ENCODE measurements at regions not wholly inside any gene's neighbourhood (a gene's known extent, or its start where the extent isn't known, plus 50 kb on each side); places are given as distances from the start of the nearest gene placed in this dataset.

DNA sequence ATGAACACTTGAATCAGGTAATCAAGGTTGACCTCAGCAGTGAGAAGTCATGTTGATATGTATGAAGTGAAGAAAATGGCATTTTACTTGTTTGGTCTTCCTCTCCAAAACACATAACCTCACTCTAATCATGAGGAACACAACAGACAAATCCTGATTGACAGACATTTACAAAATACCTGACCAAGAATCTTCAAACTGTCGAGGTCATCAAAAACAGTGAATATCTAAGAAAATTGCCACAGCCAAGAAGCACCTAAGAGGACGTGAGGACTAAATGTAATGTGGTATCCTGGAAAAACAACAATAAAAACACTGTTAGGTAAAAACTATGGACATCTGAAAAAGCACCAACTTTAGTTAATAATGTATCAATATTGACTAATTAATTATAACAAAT is 129.5 kb upstream of the MAGEB18 start:
- H3K9me2 ChIP-seq (ENCODE audit: insufficient read depth, low read length): no peaks in the 10 kb centered on the region
- no TSS peak for BruUV-seq (replicated peaks)
- intact Hi-C loops (cut with micrococcal nuclease; ENCODE audit: unreplicated experiment): no loop called here
- H3K79me2 ChIP-seq (ENCODE audit: insufficient read depth, low read depth, low read length): no peaks in the 10 kb centered on the region
- no peak overlapping the region for H2AFZ ChIP-seq (ENCODE audit: low read length)
- ChIA-PET POLR2A (no interaction called here), CTCF (ENCODE audit: unreplicated experiment) (no interaction called here)
- H3K4me1 ChIP-seq (ENCODE audit: insufficient read depth, low read length, poor library complexity, severe bottlenecking): no peaks in the 10 kb centered on the region
- H3K36me3 ChIP-seq (ENCODE audit: insufficient read depth, low read length): no peaks in the 10 kb centered on the region
- H3K27ac ChIP-seq (ENCODE audit: low read depth, low read length, poor library complexity, severe bottlenecking): no peak overlapping the region
- no peak overlapping the region for H3K4me2 ChIP-seq (ENCODE audit: low read length)
- DNase-seq (ENCODE audit: low spot score): no peak
- no peaks in the 10 kb centered on the region for H4K20me1 ChIP-seq (ENCODE audit: insufficient read depth, low read length)
- TF ChIP-seq, protein P1, sequence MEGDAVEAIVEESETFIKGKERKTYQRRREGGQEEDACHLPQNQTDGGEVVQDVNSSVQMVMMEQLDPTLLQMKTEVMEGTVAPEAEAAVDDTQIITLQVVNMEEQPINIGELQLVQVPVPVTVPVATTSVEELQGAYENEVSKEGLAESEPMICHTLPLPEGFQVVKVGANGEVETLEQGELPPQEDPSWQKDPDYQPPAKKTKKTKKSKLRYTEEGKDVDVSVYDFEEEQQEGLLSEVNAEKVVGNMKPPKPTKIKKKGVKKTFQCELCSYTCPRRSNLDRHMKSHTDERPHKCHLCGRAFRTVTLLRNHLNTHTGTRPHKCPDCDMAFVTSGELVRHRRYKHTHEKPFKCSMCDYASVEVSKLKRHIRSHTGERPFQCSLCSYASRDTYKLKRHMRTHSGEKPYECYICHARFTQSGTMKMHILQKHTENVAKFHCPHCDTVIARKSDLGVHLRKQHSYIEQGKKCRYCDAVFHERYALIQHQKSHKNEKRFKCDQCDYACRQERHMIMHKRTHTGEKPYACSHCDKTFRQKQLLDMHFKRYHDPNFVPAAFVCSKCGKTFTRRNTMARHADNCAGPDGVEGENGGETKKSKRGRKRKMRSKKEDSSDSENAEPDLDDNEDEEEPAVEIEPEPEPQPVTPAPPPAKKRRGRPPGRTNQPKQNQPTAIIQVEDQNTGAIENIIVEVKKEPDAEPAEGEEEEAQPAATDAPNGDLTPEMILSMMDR (conservative IDR thresholded peaks at IDR 0.05; ENCODE audit: low read length): no peak
- TF ChIP-seq EZH2phosphoT487 (IDR thresholded peaks at IDR 0.05; ENCODE audit: borderline replicate concordance, low read depth, low read length): no peak
- H3K4me3 ChIP-seq (ENCODE audit: low read depth, low read length, poor library complexity, severe bottlenecking): no peak overlapping the region
- H3K9me3 ChIP-seq (ENCODE audit: low read length): no peaks in the 10 kb centered on the region

DNA sequence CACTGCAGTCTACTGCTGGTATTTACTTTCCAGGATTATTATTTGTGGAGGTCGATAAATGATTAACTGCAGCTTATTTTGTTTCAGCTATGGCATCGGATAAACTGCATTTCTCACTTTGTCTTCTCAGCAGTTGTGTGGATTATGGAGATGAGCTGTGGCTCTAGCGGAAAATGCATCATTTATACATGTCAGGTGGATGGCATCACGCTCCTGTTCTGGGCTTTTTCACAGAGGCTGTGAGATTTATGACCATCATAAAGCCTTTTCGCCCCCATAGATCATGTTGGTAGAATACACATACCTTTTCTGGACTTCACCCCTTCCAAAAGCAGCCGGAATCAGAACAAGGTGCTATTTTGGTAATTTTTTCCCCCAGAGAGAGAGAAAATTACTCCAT is 118.8 kb upstream of the MAGEB18 start:
- no peak for TF ChIP-seq EZH2phosphoT487 (IDR thresholded peaks at IDR 0.05; ENCODE audit: borderline replicate concordance, low read depth, low read length)
- TF ChIP-seq, protein P1 (conservative IDR thresholded peaks at IDR 0.05; ENCODE audit: low read length): no peak
- Histone ChIP-seq H3K9me2 (ENCODE audit: insufficient read depth, low read length) (no peaks in the 10 kb centered on the region), H3K27ac (ENCODE audit: low read depth, low read length, poor library complexity, severe bottlenecking) (no peak overlapping the region), H3K36me3 (ENCODE audit: insufficient read depth, low read length) (no peaks in the 10 kb centered on the region), H3K79me2 (ENCODE audit: insufficient read depth, low read depth, low read length) (no peaks in the 10 kb centered on the region), H3K4me1 (ENCODE audit: insufficient read depth, low read length, poor library complexity, severe bottlenecking) (no peaks in the 10 kb centered on the region), H2AFZ (ENCODE audit: low read length) (no peak overlapping the region), H4K20me1 (ENCODE audit: insufficient read depth, low read length) (no peaks in the 10 kb centered on the region), H3K9me3 (ENCODE audit: low read length) (no peaks in the 10 kb centered on the region), H3K4me3 (ENCODE audit: low read depth, low read length, poor library complexity, severe bottlenecking) (no peak overlapping the region), H3K4me2 (ENCODE audit: low read length) (no peak overlapping the region)
- no peak for DNase-seq (ENCODE audit: low spot score)
- BruUV-seq (replicated peaks): no TSS peak
- CTCF ChIA-PET (ENCODE audit: unreplicated experiment): no interaction called here
- POLR2A ChIA-PET: interaction anchor here (0.8 kb wide), 1 partner anchor 417 kb away, joined by 3 read pairs; no protein-coding TSS in a partner anchor
- intact Hi-C loops (cut with micrococcal nuclease; ENCODE audit: unreplicated experiment): no loop called here

DNA sequence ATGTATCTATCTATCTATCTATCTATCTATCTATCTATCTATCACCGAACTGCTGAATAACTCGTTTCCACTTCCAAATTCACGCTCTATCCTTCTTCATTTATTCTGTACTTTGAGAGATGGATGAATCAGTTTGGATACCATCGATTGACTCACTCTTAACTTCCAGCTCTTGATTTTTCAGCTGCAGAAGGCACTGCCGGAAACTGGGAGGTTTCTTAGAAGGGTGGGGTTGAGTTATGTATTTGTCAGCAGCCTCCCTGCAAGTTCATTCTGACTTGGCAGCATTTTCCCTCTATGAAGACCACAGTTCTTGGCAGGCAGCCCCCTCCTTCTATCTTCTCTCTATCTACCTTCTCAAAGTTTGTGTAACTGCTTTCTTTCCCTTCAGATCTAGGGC is 112.0 kb upstream of the MAGEB18 start:
- TF ChIP-seq, protein P1 (conservative IDR thresholded peaks at IDR 0.05; ENCODE audit: low read length): no peak
- TF ChIP-seq EZH2phosphoT487 (IDR thresholded peaks at IDR 0.05; ENCODE audit: borderline replicate concordance, low read depth, low read length): no peak
- Histone ChIP-seq H3K27ac (ENCODE audit: low read depth, low read length, poor library complexity, severe bottlenecking) (no peak overlapping the region), H3K4me2 (ENCODE audit: low read length) (no peak overlapping the region), H3K36me3 (ENCODE audit: insufficient read depth, low read length) (no peaks in the 10 kb centered on the region), H4K20me1 (ENCODE audit: insufficient read depth, low read length) (no peaks in the 10 kb centered on the region), H2AFZ (ENCODE audit: low read length) (no peak overlapping the region), H3K9me2 (ENCODE audit: insufficient read depth, low read length) (no peaks in the 10 kb centered on the region), H3K4me1 (ENCODE audit: insufficient read depth, low read length, poor library complexity, severe bottlenecking) (no peaks in the 10 kb centered on the region), H3K79me2 (ENCODE audit: insufficient read depth, low read depth, low read length) (no peaks in the 10 kb centered on the region), H3K4me3 (ENCODE audit: low read depth, low read length, poor library complexity, severe bottlenecking) (no peak overlapping the region), H3K9me3 (ENCODE audit: low read length) (no peaks in the 10 kb centered on the region)
- intact Hi-C loops (cut with micrococcal nuclease; ENCODE audit: unreplicated experiment): no loop called here
- ChIA-PET POLR2A (no interaction called here), CTCF (ENCODE audit: unreplicated experiment) (no interaction called here)
- BruUV-seq (replicated peaks): no TSS peak
- DNase-seq (ENCODE audit: low spot score): no peak
